KBM-7 (cell line): ENCODE measurements at regions not wholly inside any gene's neighbourhood (a gene's known extent, or its start where the extent isn't known, plus 50 kb on each side); places are given as distances from the start of the nearest gene placed in this dataset.

Source experiments
- DNase-seq: peaks from one replicate; pipeline ENCODE4 v3.0.0-alpha.2; 2015
- in situ Hi-C: fragments of 300-500 bp; cut with MboI; formaldehyde crosslinking; loops from 2 replicates; pipeline ENCODE4 v1.14.3; 2020; ENCODE audit warnings: low sequenced_read_pairs, low pct_unique_long_range_greater_than_20kb, mixed read lengths

DNA sequence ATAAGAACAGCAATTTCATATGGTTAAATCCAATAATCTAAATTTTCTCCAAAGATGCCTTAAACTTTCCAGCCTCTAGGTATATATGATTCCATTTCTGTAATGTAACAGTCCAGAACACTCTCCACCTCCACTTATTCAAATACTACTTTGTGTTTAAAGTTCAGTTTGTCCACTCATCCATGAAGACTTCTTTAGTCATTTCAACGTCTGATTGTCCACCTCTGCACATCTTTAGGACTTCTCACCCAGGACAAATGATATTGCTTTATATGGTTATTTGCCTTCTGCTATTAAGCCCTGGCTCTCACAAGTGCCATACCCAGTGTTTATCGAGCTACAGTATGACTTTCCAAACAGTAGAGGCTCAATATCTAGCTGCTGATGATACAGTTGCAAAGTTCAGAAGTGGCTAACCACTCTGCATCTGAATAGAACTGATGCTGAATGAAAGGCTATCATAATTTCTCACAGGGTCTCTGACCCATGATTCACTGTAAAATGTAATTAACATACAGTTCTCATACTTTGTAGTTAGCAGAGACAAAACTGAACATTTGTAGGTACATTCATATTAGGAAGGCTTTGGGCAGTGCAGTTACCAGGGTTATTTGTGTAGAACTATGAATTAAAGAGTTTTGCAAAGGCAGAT lies 93.7 kb upstream of the MBNL1 start:
- DNase-seq: no peak
- in situ Hi-C loops: no loop called here

DNA sequence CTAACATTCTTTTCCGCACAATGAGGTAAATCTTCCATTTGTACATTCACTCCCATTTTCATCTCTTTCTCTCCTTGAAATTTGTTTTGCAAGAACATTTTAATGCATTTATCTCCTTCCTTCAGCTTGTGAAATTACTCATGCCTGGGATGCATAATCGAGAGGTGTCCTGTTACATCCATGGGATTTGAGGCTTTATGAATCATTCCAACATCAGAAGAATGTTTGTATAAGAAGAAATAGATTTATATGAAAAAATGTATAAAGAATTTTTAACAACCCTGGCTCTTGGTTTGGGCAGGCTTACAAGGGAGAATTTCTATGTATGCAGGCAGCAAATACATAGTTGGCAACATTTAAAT lies 93.2 kb upstream of the MBNL1 start:
- no peak for DNase-seq
- in situ Hi-C loops: no loop called here

DNA sequence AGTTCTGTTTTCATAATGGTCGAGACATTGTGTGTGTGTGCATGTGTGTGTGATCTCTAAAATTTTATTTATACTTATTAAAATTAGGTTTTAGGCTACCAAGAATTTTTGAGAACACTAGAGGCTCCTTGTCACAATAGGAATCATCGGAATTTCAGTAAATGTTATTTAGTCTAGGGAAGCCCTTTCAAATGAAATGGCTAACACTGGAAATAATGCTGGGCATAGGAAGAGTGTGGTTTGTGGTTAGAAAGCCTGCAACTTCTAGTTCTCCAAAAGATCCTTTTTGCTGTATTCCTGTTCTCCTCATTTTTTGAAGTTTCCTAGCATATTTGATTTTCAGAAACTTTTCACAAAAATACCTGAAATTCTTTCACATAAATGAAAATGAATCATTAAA lies 92.5 kb upstream of the MBNL1 start:
- in situ Hi-C loops: no loop called here
- DNase-seq: no peak

GRCh38 chr3:152176998-152177397 lies 91.7 kb upstream of the MBNL1 start:
- in situ Hi-C loops: no loop called here
- DNase-seq: no peak

GRCh38 chr3:152177757-152178156 lies 91.0 kb upstream of the MBNL1 start:
- no peak for DNase-seq
- in situ Hi-C loops: no loop called here

- in situ Hi-C loops: no loop called here
- peak; percentile 80 for DNase-seq
Observed at GRCh38 chr3:152183473-152183872, 85.3 kb upstream of the MBNL1 start.

DNA sequence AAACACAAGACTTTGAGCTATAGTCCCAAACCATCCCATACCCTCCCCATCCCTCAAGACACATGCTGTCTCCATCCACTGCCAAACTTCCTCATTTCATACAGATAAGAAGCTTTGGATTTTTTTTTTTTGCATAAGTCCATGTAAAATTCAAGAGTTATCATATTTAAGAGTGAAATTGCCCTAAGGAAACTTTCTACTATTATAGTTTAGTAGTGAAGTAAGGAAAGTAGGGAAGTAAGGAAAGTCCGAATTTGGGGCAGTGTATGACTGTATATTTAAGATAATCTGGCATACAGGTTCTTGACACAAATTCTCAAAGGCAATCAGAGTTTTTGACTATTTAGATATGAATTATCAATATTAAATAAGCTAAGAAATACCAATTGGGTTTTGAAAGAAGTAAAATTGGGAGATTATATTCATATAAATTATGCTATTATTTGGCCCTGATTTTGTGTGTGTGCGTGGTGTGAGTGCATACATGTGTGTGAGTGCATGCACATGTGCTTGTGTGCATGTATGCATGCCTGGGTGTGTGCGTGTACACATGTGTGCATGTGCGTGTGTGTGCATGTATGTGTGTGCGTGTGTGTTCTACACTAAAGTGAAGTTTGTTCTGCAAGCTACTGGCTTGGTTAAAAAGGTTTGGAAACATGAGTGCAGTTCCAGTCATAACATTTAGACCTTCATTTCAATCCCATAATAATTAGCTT lies 83.6 kb upstream of the MBNL1 start:
- peak; percentile 45 for DNase-seq
- in situ Hi-C loops: no loop called here

GRCh38 chr3:152185891-152186630 lies 82.7 kb upstream of the MBNL1 start:
- in situ Hi-C loops: no loop called here

GRCh38 chr3:152190636-152191183 lies 78.0 kb upstream of the MBNL1 start:
- in situ Hi-C loops: no loop called here
- DNase-seq: no peak

More at GRCh38 chr3:152185891-152186630, 82.7 kb upstream of the MBNL1 start:
- DNase-seq: no peak

DNA sequence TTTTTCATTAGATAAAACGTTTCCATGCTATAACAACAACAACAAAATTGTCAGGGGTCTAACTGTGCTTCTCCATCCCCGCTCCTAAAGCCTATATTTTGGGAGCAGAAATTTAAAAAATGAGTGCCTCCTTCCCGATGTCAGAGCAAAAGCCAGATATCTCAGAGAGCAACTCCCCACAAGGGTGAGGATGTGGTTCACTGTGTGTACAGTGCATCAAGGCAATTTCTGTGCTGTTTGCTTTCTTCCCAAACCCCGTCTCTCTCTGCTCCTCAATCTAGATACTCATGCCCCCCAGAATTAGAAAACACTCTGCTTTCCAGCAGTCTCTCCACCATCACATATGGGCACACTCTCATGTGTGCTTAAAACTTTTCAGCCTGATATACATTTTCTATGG lies 76.7 kb upstream of the MBNL1 start:
- in situ Hi-C loops: no loop called here
- DNase-seq: no peak

DNA sequence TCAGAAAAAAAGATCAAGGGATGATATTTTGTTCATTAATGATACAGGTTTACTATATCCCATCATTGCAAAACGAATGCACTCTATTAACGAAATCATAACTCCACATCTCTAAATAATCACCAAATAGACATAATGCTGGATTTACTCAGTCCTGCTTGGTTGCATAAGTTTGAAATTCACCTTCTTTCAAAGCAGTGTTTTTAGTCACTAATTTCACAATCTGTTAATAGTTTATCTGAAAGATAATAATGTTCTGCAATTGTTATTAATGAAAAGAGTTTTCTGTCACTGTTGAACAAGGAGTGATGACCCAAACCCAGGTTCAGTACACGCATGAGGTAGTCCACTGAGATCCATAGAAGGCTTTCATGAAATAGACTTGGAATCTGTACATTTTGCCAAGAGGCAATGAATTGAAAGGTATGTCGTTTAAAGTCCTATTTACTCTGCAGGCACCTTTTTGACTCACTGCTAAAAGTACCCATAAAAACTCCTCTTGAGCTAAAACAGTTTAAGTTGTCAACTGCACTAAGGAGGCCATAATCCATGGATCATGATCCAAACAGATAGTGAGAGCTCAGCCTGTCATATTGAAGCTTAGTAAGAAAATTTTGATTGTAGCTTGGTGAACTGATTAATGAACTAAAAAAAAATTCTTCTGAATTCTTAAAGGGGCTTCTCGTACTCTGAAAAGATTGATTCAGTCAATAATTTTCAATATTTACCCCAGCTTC lies 75.6 kb upstream of the MBNL1 start:
- no peak for DNase-seq
- in situ Hi-C loops: no loop called here

DNA sequence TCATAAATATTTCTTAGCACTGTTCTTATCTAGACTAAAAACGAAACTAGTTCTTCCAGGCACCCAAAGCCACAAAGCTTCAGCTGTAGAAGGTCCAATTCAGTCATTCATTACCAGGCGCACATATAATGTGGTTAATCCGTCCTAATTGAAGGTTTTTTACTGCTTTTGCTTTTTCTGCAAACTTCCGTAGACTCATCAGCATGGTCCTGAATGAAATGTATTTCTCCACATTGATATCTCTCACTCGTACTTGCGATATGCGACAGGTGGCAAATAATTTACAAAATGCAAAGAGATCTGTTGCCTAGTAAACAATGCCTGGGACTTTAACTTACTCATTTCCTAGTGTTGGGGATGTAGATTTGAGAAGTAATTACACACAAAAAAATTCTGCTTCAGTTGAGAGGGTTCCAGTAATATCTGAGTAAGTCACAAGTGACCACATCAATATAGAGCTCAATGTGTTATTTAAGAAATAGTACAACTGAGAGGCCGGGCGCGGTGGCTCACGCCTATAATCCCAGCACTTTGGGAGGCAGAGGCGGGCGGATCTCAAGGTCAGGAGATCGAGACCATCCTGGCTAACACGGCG lies 75.0 kb upstream of the MBNL1 start:
- DNase-seq: peak; percentile 46
- in situ Hi-C loops: no loop called here

GRCh38 chr3:152195206-152195605 lies 73.5 kb upstream of the MBNL1 start:
- DNase-seq: no peak
- in situ Hi-C loops: no loop called here

- peak; percentile 50 for DNase-seq
- in situ Hi-C loops: no loop called here
Observed at GRCh38 chr3:152196782-152197181, 71.9 kb upstream of the MBNL1 start.

DNA sequence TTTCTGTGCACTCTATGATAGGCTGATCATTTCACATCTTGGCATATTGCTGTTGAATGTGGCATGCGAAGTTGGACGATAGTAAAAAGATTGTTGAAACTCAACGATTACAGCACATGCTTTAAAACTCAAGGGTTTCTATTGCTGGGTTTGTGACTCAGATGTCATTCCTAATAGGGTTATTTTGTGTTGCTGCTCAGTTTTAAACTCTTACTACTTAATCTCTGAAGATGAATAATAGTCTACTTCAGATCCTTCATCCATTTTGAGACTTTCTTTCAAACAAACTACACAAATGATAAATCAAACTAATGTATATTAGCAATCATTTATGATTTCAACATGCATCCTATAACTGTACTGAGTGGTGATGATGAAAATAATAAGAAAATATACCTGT lies 71.3 kb upstream of the MBNL1 start:
- in situ Hi-C loops: no loop called here
- DNase-seq: no peak

GRCh38 chr3:152197937-152198336 lies 70.8 kb upstream of the MBNL1 start:
- no peak for DNase-seq
- in situ Hi-C loops: no loop called here

- no peak for DNase-seq
- in situ Hi-C loops: no loop called here
Observed at GRCh38 chr3:152198665-152199064, 70.1 kb upstream of the MBNL1 start.

DNA sequence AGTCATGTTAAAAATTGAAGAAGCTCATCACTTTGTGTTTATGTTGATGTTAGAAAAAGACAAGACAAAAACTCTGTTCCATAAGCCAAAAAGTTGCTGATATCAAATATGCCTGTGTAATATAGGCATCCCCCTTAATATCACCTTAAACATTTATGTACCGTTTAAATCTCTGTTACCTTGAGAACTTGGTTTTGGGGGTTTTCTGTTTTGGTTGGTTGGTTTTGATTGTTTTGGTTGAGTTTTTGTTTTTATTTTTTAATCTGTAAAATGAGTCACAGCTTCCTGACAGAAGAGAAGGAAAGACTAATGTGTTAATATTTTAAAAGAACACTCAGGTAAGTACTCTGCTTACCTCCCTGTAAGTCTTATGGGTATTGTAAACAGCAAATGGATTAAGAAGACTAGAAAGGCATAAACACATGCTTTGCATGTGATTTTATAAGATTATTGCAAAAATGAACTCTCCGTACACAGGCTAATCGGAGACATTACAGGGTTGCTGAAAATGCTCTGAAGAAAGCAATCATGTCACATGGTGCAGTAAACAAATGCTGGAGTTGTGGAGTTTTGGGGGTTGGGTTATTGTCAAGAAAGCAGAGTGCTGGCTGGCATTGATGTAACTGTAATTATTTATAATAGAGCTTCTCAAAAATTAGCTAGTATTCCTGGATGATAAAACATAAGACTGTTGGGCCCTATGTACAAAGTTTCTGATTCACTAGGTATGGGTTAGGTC lies 69.5 kb upstream of the MBNL1 start:
- DNase-seq: no peak
- in situ Hi-C loops: no loop called here
